ENCODE measurements at regions not wholly inside any gene's neighbourhood (a gene's known extent, or its start where the extent isn't known, plus 50 kb on each side); places are given as distances from the start of the nearest gene placed in this dataset.
A peak's percentile ranks its signal among the peaks of the same experiment; 100 is the strongest.

DNA sequence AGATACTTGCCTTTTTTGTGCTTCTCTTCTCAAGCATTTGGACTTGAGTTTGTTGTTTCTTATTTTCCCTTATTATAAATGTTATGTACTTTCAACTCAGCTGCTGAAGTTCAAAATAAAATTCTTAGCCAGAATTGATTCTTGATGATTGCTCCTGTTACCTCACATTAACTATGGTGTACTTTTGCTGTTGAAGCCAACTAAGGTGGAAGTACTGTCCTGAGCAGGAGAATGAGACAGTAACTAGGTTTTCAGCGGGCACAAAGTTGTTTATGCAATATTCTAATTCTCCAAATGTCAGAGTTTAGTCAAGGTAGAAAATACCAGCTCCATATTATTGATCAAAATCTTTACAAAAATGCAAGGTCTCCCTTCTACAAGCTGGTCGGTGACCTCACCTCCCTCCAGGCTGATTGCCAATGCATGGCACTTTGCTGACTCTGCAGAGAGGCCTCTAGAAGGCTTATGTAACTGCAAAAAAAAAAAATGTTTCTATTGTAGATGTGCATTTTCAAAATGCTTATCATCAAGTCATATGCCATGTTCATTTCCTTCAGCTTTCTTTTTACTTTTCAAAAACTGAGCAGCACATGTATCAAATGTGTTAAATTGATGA lies 1783.5 kb upstream of the WWC1 start:
- Histone ChIP-seq H3K4me2 (ENCODE audit: low read length) (no peak overlapping the region), H3K27ac (ENCODE audit: low read length) (no peak overlapping the region), H3K9me3 (ENCODE audit: low read length) (no peaks in the 10 kb centered on the region), H3K9me2 (ENCODE audit: insufficient read depth, low read length) (no peaks in the 10 kb centered on the region), H3K4me3 (ENCODE audit: low read length) (no peak overlapping the region), H4K20me1 (ENCODE audit: insufficient read depth) (no peaks in the 10 kb centered on the region), H3K79me2 (replicated peaks; ENCODE audit: insufficient read depth, low read length) (no peaks in the 10 kb centered on the region), H3F3A (ENCODE audit: insufficient read depth, low read length, poor library complexity, severe bottlenecking) (no peaks in the 10 kb centered on the region), H3K27me3 (ENCODE audit: insufficient read depth, low read depth, low read length) (no peaks in the 10 kb centered on the region), H2AFZ (ENCODE audit: low read depth, low read length) (no peak overlapping the region), H3K36me3 (ENCODE audit: insufficient read depth, low read length) (no peaks in the 10 kb centered on the region), H3K9ac (ENCODE audit: low read length) (no peak overlapping the region)
- TF ChIP-seq, protein P1, sequence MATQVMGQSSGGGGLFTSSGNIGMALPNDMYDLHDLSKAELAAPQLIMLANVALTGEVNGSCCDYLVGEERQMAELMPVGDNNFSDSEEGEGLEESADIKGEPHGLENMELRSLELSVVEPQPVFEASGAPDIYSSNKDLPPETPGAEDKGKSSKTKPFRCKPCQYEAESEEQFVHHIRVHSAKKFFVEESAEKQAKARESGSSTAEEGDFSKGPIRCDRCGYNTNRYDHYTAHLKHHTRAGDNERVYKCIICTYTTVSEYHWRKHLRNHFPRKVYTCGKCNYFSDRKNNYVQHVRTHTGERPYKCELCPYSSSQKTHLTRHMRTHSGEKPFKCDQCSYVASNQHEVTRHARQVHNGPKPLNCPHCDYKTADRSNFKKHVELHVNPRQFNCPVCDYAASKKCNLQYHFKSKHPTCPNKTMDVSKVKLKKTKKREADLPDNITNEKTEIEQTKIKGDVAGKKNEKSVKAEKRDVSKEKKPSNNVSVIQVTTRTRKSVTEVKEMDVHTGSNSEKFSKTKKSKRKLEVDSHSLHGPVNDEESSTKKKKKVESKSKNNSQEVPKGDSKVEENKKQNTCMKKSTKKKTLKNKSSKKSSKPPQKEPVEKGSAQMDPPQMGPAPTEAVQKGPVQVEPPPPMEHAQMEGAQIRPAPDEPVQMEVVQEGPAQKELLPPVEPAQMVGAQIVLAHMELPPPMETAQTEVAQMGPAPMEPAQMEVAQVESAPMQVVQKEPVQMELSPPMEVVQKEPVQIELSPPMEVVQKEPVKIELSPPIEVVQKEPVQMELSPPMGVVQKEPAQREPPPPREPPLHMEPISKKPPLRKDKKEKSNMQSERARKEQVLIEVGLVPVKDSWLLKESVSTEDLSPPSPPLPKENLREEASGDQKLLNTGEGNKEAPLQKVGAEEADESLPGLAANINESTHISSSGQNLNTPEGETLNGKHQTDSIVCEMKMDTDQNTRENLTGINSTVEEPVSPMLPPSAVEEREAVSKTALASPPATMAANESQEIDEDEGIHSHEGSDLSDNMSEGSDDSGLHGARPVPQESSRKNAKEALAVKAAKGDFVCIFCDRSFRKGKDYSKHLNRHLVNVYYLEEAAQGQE (IDR thresholded peaks at IDR 0.05; ENCODE audit: borderline replicate concordance) = no peak
- TF ChIP-seq TAF1 (IDR thresholded peaks at IDR 0.05; ENCODE audit: low read depth) (no peak), EP300 (conservative IDR thresholded peaks at IDR 0.05; ENCODE audit: poor library complexity, severe bottlenecking) (no peak)

DNA sequence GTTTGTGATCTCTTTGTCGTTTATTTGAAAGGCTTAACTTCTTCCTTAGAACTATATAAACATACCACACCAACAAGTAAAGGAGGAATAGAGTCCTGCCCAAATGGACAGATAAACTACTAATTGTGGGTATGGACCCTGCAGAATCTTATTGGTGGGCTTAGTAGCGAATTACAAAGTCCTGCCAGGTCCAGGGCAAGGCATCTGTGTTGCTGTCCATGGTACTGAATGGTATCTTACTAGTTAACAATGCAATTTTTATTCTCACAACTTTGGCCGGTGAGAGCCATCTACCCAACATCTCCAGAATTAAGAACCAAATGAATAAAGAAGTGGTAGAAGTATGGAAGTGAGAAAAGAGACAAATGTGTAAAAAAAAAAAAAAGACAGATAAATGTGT lies 1782.4 kb upstream of the WWC1 start:
- Histone ChIP-seq H3K79me2 (replicated peaks; ENCODE audit: insufficient read depth, low read length) (no peaks in the 10 kb centered on the region), H3K9me2 (ENCODE audit: insufficient read depth, low read length) (no peaks in the 10 kb centered on the region), H4K20me1 (ENCODE audit: insufficient read depth) (no peaks in the 10 kb centered on the region), H3K36me3 (ENCODE audit: insufficient read depth, low read length) (no peaks in the 10 kb centered on the region), H3K27ac (ENCODE audit: low read length) (no peak overlapping the region), H3K4me3 (ENCODE audit: low read length) (no peak overlapping the region), H3K9me3 (ENCODE audit: low read length) (no peaks in the 10 kb centered on the region), H3K9ac (ENCODE audit: low read length) (no peak overlapping the region), H3F3A (ENCODE audit: insufficient read depth, low read length, poor library complexity, severe bottlenecking) (no peaks in the 10 kb centered on the region), H3K27me3 (ENCODE audit: insufficient read depth, low read depth, low read length) (no peaks in the 10 kb centered on the region), H2AFZ (ENCODE audit: low read depth, low read length) (no peak overlapping the region), H3K4me2 (ENCODE audit: low read length) (no peak overlapping the region)
- TF ChIP-seq, protein P1 (IDR thresholded peaks at IDR 0.05; ENCODE audit: borderline replicate concordance) = peak; percentile 37
- TF ChIP-seq MXI1 (conservative IDR thresholded peaks at IDR 0.05; ENCODE audit: poor library complexity, severe bottlenecking) (no peak), RAD21 (conservative IDR thresholded peaks at IDR 0.05) (no peak)

DNA sequence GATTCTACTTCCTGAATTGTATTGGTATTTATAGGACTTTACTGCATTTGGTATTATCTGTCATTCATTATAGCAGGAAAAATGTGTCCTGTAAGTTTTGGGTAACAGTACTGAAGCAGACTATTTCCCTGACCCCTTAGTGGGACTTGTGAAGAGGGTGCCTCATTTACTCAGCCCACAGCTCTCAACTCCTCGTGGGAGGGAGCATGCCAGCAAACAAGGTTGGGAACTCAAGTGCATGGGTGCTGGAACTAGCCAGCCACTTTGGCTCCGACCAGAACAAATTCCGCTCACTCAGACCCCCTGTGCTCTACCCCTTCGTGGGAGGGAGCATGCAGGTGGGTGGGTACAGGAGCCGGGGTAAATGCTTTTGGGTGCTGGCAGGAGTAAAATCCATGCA lies 1773.5 kb upstream of the WWC1 start:
- H3K36me3 ChIP-seq (ENCODE audit: insufficient read depth, low read length) = no peaks in the 10 kb centered on the region
- H3K9me2 ChIP-seq (ENCODE audit: insufficient read depth, low read length) = no peaks in the 10 kb centered on the region
- H3K9me3 ChIP-seq (ENCODE audit: low read length) = no peaks in the 10 kb centered on the region

More for the DNA sequence above, 1773.5 kb upstream of the WWC1 start:
- H3F3A ChIP-seq (ENCODE audit: insufficient read depth, low read length, poor library complexity, severe bottlenecking) = no peaks in the 10 kb centered on the region
- H3K4me3 ChIP-seq (ENCODE audit: low read length) = no peak overlapping the region
- no peak overlapping the region for H2AFZ ChIP-seq (ENCODE audit: low read depth, low read length)
- TF ChIP-seq, protein P2, sequence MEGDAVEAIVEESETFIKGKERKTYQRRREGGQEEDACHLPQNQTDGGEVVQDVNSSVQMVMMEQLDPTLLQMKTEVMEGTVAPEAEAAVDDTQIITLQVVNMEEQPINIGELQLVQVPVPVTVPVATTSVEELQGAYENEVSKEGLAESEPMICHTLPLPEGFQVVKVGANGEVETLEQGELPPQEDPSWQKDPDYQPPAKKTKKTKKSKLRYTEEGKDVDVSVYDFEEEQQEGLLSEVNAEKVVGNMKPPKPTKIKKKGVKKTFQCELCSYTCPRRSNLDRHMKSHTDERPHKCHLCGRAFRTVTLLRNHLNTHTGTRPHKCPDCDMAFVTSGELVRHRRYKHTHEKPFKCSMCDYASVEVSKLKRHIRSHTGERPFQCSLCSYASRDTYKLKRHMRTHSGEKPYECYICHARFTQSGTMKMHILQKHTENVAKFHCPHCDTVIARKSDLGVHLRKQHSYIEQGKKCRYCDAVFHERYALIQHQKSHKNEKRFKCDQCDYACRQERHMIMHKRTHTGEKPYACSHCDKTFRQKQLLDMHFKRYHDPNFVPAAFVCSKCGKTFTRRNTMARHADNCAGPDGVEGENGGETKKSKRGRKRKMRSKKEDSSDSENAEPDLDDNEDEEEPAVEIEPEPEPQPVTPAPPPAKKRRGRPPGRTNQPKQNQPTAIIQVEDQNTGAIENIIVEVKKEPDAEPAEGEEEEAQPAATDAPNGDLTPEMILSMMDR (IDR thresholded peaks at IDR 0.05; ENCODE audit: poor library complexity, severe bottlenecking) = no peak
- no peak for TF ChIP-seq TAF1 (IDR thresholded peaks at IDR 0.05; ENCODE audit: low read depth)
- no peak for TF ChIP-seq EP300 (conservative IDR thresholded peaks at IDR 0.05; ENCODE audit: poor library complexity, severe bottlenecking)
- no peak for TF ChIP-seq SMC3 (conservative IDR thresholded peaks at IDR 0.05; ENCODE audit: poor library complexity)
- TF ChIP-seq POLR2AphosphoS5 (IDR thresholded peaks at IDR 0.05) = no peak
- TF ChIP-seq RAD21 (conservative IDR thresholded peaks at IDR 0.05) = no peak
- TF ChIP-seq, protein P1 (IDR thresholded peaks at IDR 0.05; ENCODE audit: borderline replicate concordance) = no peak
- TF ChIP-seq EZH2 (IDR thresholded peaks at IDR 0.05; ENCODE audit: borderline replicate concordance, insufficient read depth, low read length, poor library complexity, severe bottlenecking) = no peak
- TF ChIP-seq MXI1 (conservative IDR thresholded peaks at IDR 0.05; ENCODE audit: poor library complexity, severe bottlenecking) = no peak
- H4K20me1 ChIP-seq (ENCODE audit: insufficient read depth) = no peaks in the 10 kb centered on the region
- no peaks in the 10 kb centered on the region for H3K27me3 ChIP-seq (ENCODE audit: insufficient read depth, low read depth, low read length)
- no peaks in the 10 kb centered on the region for H3K79me2 ChIP-seq (replicated peaks; ENCODE audit: insufficient read depth, low read length)
- H3K27ac ChIP-seq (ENCODE audit: low read length) = no peak overlapping the region
- no peak overlapping the region for H3K9ac ChIP-seq (ENCODE audit: low read length)
- no peak overlapping the region for H3K4me2 ChIP-seq (ENCODE audit: low read length)
